ENCODE measurements at regions not wholly inside any gene's neighbourhood (a gene's known extent, or its start where the extent isn't known, plus 50 kb on each side); places are given as distances from the start of the nearest gene placed in this dataset.

DNA sequence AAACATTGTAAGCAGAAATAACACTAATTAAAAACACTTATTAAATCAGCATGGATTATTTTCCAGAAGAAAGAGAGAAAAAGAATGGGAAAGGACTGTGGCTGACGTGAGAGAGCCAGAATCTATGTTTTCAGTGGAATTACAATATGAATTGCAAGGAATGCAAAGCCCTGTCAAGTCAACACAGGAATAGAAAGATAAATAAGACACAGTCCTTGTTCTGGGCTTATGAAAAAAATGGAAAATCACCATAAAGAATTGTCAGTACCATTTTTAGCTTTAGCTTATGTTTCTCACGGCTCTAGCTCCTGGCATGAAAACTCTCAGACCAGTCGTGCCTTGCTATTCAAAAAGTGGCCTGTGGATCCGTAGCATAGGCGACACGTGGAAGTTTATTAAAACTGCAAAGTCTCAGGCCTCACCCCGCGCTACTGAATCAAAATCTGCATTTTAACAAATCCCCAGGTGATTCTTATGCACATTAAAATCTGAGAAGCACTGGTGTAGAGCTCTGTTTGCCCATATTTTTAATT is 549.1 kb downstream of the RPS29 start:
- TF ChIP-seq ZNF24 (tag by site-specific recombination; IDR thresholded peaks at IDR 0.05): no peak
- TF ChIP-seq, protein P1, sequence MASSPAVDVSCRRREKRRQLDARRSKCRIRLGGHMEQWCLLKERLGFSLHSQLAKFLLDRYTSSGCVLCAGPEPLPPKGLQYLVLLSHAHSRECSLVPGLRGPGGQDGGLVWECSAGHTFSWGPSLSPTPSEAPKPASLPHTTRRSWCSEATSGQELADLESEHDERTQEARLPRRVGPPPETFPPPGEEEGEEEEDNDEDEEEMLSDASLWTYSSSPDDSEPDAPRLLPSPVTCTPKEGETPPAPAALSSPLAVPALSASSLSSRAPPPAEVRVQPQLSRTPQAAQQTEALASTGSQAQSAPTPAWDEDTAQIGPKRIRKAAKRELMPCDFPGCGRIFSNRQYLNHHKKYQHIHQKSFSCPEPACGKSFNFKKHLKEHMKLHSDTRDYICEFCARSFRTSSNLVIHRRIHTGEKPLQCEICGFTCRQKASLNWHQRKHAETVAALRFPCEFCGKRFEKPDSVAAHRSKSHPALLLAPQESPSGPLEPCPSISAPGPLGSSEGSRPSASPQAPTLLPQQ (tag by site-specific recombination; IDR thresholded peaks at IDR 0.05): no peak
- TF ChIP-seq BCL11A (tag by site-specific recombination; IDR thresholded peaks at IDR 0.05; ENCODE audit: low read depth): no peak
